ENCODE measurements at regions not wholly inside any gene's neighbourhood (a gene's known extent, or its start where the extent isn't known, plus 50 kb on each side); places are given as distances from the start of the nearest gene placed in this dataset.

DNA sequence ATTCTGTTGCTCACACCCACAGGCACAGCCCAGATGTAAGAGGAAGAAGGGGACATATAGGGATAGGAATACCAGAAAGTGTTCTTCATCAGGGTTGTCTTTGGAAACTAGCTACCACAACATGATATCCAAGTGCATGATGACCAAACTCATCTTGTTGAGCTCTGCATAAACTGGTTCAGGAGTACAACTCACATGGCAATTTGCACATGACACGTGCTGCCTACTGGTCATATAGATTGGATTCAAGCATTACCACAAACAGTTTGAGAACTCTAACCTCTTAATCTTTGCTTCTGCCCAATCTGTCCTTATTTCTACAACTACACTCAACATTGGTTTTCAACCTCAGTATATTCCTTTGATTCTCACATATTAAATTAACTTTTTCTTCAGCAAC, 184.7 kb upstream of the PCSK2 start:
- Histone ChIP-seq H3K4me2 (no peak overlapping the region), H2AFZ (no peak overlapping the region), H3K9me3 (ENCODE audit: low read depth) (no peaks in the 10 kb centered on the region), H3K4me3 (no peak overlapping the region), H4K20me1 (ENCODE audit: insufficient read depth, poor library complexity, severe bottlenecking) (no peaks in the 10 kb centered on the region), H3K4me1 (ENCODE audit: insufficient read depth) (no peaks in the 10 kb centered on the region), H3K27ac (no peak overlapping the region), H3K79me2 (no peaks in the 10 kb centered on the region), H3K27me3 (peaks cover 9% of the 10 kb centered on the region), H3K9me2 (replicated peaks; ENCODE audit: insufficient read depth) (no peaks in the 10 kb centered on the region), H3K36me3 (replicated peaks; ENCODE audit: insufficient read depth, low read depth) (no peaks in the 10 kb centered on the region)
- 92% methylated on average over 1 of the region's 1 CpG for WGBS (ENCODE audit: low lambda C conversion rate, missing lambda C conversion rate)
- DNase-seq (ENCODE audit: low spot score) = no peak
- TF ChIP-seq EZH2 (IDR thresholded peaks at IDR 0.05; ENCODE audit: borderline replicate concordance) = no peak
- no peak for TF ChIP-seq EZH2phosphoT487 (IDR thresholded peaks at IDR 0.05; ENCODE audit: low read depth, severe bottlenecking, unreplicated experiment)
- no peak for TF ChIP-seq CTCF (IDR thresholded peaks at IDR 0.05; ENCODE audit: poor library complexity)

- no peaks in the 10 kb centered on the region for H3K79me2 ChIP-seq
Observed at GRCh38 chr20:17043323-17043722, 183.5 kb upstream of the PCSK2 start.

GRCh38 chr20:17044891-17045290, 181.9 kb upstream of the PCSK2 start:
- DNase-seq (ENCODE audit: low spot score) = no peak
- TF ChIP-seq EZH2phosphoT487 (IDR thresholded peaks at IDR 0.05; ENCODE audit: low read depth, severe bottlenecking, unreplicated experiment) = no peak
- no peak for TF ChIP-seq EZH2 (IDR thresholded peaks at IDR 0.05; ENCODE audit: borderline replicate concordance)
- TF ChIP-seq CTCF (IDR thresholded peaks at IDR 0.05; ENCODE audit: poor library complexity) = no peak
- 70% methylated on average over 3 of the region's 3 CpGs for WGBS (ENCODE audit: low lambda C conversion rate, missing lambda C conversion rate)
- no peaks in the 10 kb centered on the region for H3K79me2 ChIP-seq
- peaks cover 9% of the 10 kb centered on the region for H3K27me3 ChIP-seq
- no peaks in the 10 kb centered on the region for H3K9me2 ChIP-seq (replicated peaks; ENCODE audit: insufficient read depth)
- H3K27ac ChIP-seq = no peak overlapping the region
- H3K4me3 ChIP-seq = no peak overlapping the region
- H2AFZ ChIP-seq = no peak overlapping the region
- no peaks in the 10 kb centered on the region for H4K20me1 ChIP-seq (ENCODE audit: insufficient read depth, poor library complexity, severe bottlenecking)
- no peaks in the 10 kb centered on the region for H3K36me3 ChIP-seq (replicated peaks; ENCODE audit: insufficient read depth, low read depth)
- no peaks in the 10 kb centered on the region for H3K9me3 ChIP-seq (ENCODE audit: low read depth)
- H3K4me2 ChIP-seq = no peak overlapping the region
- H3K4me1 ChIP-seq (ENCODE audit: insufficient read depth) = no peaks in the 10 kb centered on the region

More at GRCh38 chr20:17043323-17043722, 183.5 kb upstream of the PCSK2 start:
- no peaks in the 10 kb centered on the region for H3K36me3 ChIP-seq (replicated peaks; ENCODE audit: insufficient read depth, low read depth)
- H3K9me2 ChIP-seq (replicated peaks; ENCODE audit: insufficient read depth) = no peaks in the 10 kb centered on the region
- TF ChIP-seq EZH2 (IDR thresholded peaks at IDR 0.05; ENCODE audit: borderline replicate concordance) = no peak
- TF ChIP-seq EZH2phosphoT487 (IDR thresholded peaks at IDR 0.05; ENCODE audit: low read depth, severe bottlenecking, unreplicated experiment) = no peak
- no peak for TF ChIP-seq CTCF (IDR thresholded peaks at IDR 0.05; ENCODE audit: poor library complexity)
- H3K4me3 ChIP-seq = no peak overlapping the region
- peaks cover 9% of the 10 kb centered on the region for H3K27me3 ChIP-seq
- no peak overlapping the region for H3K4me2 ChIP-seq
- DNase-seq (ENCODE audit: low spot score) = no peak
- no peak overlapping the region for H3K27ac ChIP-seq
- H4K20me1 ChIP-seq (ENCODE audit: insufficient read depth, poor library complexity, severe bottlenecking) = no peaks in the 10 kb centered on the region
- WGBS (ENCODE audit: low lambda C conversion rate, missing lambda C conversion rate) = 87% methylated on average over 5 of the region's 5 CpGs
- no peak overlapping the region for H2AFZ ChIP-seq
- no peaks in the 10 kb centered on the region for H3K4me1 ChIP-seq (ENCODE audit: insufficient read depth)
- no peaks in the 10 kb centered on the region for H3K9me3 ChIP-seq (ENCODE audit: low read depth)

GRCh38 chr20:17059465-17059864, 167.4 kb upstream of the PCSK2 start:
- Histone ChIP-seq H2AFZ (no peak overlapping the region), H3K4me1 (ENCODE audit: insufficient read depth) (no peaks in the 10 kb centered on the region), H3K4me2 (no peak overlapping the region), H3K36me3 (replicated peaks; ENCODE audit: insufficient read depth, low read depth) (no peaks in the 10 kb centered on the region), H3K9me3 (ENCODE audit: low read depth) (no peaks in the 10 kb centered on the region), H4K20me1 (ENCODE audit: insufficient read depth, poor library complexity, severe bottlenecking) (no peaks in the 10 kb centered on the region), H3K4me3 (no peak overlapping the region), H3K27ac (no peak overlapping the region), H3K9me2 (replicated peaks; ENCODE audit: insufficient read depth) (no peaks in the 10 kb centered on the region), H3K27me3 (no peaks in the 10 kb centered on the region), H3K79me2 (no peaks in the 10 kb centered on the region)
- WGBS (ENCODE audit: low lambda C conversion rate, missing lambda C conversion rate) = 80% methylated on average over 7 of the region's 7 CpGs
- DNase-seq (ENCODE audit: low spot score) = no peak
- TF ChIP-seq EZH2 (IDR thresholded peaks at IDR 0.05; ENCODE audit: borderline replicate concordance) (no peak), EZH2phosphoT487 (IDR thresholded peaks at IDR 0.05; ENCODE audit: low read depth, severe bottlenecking, unreplicated experiment) (no peak), CTCF (IDR thresholded peaks at IDR 0.05; ENCODE audit: poor library complexity) (no peak)

All from hepatocyte (in vitro differentiated cells).